Lung (tissue), 11 donors: ENCODE measurements at regions not wholly inside any gene's neighbourhood (a gene's known extent, or its start where the extent isn't known, plus 50 kb on each side); places are given as distances from the start of the nearest gene placed in this dataset.
"Not testable (repeated sequence)": the region's sequence is repeated elsewhere in the genome, so short reads cannot be mapped to it uniquely, and the experiment has no call there.

Experiments used
- ATAC-seq: fragments of 200-7000 bp; cut with Tn5 transposase; one replicate; pipeline ENCODE4 v1.9.1; 2020; ENCODE audit warnings: moderate number of reproducible peaks; ENCODE audit not compliant: insufficient read depth, low FRiP score
- DNase-seq, 3 donors: peaks; one replicate each; pipeline ENCODE4 v3.0.0-alpha.2; 2013 to 2017
- H3K27ac ChIP-seq, 2 donors: one replicate each; pipeline ENCODE4 v1.5.1; 2013; ENCODE audit warnings: mild to moderate bottlenecking in 2 of 2, moderate library complexity in 2 of 2, control low read depth in 1 of 2, inconsistent platforms in 1 of 2, low read depth in 1 of 2, low read length in 1 of 2
- H3K27me3 ChIP-seq, 3 donors: one replicate each; pipeline ENCODE4 v1.5.1; 2013; ENCODE audit warnings: low read length in 2 of 3; ENCODE audit not compliant: control insufficient read depth in 3 of 3, insufficient read depth in 3 of 3
- H3K36me3 ChIP-seq, 4 donors: one replicate each; pipeline ENCODE4 v1.5.1; 2013; ENCODE audit warnings: low read length in 4 of 4, mild to moderate bottlenecking in 1 of 4, moderate library complexity in 1 of 4; ENCODE audit not compliant: control insufficient read depth in 4 of 4, insufficient read depth in 4 of 4
- H3K4me1 ChIP-seq, 5 donors: one replicate each; pipeline ENCODE4 v1.5.1; 2013; ENCODE audit warnings: low read length in 5 of 5, mild to moderate bottlenecking in 2 of 5, moderate library complexity in 1 of 5; ENCODE audit not compliant: control insufficient read depth in 5 of 5, insufficient read depth in 5 of 5
- H3K4me3 ChIP-seq: one replicate; pipeline ENCODE4 v1.5.1; 2013; ENCODE audit warnings: mild to moderate bottlenecking, control low read depth, moderate library complexity
- H3K9ac ChIP-seq, 2 donors: one replicate each; pipeline ENCODE4 v1.5.1; 2013; ENCODE audit warnings: low read length in 2 of 2, control low read depth in 1 of 2; ENCODE audit not compliant: insufficient read depth in 1 of 2
- H3K9me3 ChIP-seq, 4 donors: one replicate each; pipeline ENCODE4 v1.5.1; 2013; ENCODE audit warnings: low read length in 3 of 4, mild to moderate bottlenecking in 1 of 4, moderate library complexity in 1 of 4; ENCODE audit not compliant: control insufficient read depth in 4 of 4, insufficient read depth in 3 of 4
- WGBS, 2 donors: extraction: QIAGEN DNeasy Blood & Tissue Kit; methylation state at CpG; one replicate each; pipeline ENCODE4 v1.1.7; 2013; 5-methylcytosine and 5-hydroxymethylcytosine counted together
- TF ChIP-seq, protein P1 (sequence below): IDR thresholded peaks from 2 replicates; pipeline ENCODE4 v1.5.1; 2012; ENCODE audit warnings: mild to moderate bottlenecking; ENCODE audit errors: control extremely low read depth, extremely low read depth
- donor health status: control.
- donor health status: control.
- donor health status: Bipolar disorder and iron deficiency.
- donor health status: healthy.
- donor health status: DM: yes; HTN: yes; CAD: no.

DNA sequence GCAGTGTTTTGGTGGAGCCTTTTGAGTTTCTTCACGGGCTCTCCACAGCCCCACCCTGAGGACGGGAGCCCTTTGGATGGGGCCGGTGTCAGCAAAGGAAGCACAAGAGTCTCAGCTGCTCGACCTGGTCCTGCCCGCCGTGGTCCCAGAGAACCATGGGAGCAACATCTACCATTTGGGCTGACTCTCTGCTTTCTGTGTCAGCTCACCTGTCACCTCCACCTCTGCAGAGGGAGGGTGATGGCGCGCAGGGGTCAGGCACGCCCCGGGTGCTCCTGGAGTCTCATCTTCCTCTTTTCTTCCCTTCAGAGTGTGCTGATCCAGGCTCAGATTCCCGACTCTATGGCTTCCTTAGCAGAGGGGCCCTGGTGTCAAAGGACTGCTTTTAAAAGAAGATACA lies 171.7 kb downstream of the LAT start:
- peaks cover 0 to 2% (median 0%) of the 10 kb centered on the region in 4 donors for H3K36me3 ChIP-seq
- WGBS, 2 donors, result 46 to 63% methylated on average over 11 of the region's 11 CpGs
- peaks cover 0 to 11% (median 3%) of the 10 kb centered on the region in 5 donors for H3K4me1 ChIP-seq
- no peak overlapping the region for H3K4me3 ChIP-seq
- peak overlapping the region; percentile 17 to 55 for H3K27ac ChIP-seq
- ATAC-seq (no peak), DNase-seq (no peak)
- no peaks in the 10 kb centered on the region for H3K27me3 ChIP-seq
- no peaks in the 10 kb centered on the region for H3K9me3 ChIP-seq
- TF ChIP-seq, protein P1, sequence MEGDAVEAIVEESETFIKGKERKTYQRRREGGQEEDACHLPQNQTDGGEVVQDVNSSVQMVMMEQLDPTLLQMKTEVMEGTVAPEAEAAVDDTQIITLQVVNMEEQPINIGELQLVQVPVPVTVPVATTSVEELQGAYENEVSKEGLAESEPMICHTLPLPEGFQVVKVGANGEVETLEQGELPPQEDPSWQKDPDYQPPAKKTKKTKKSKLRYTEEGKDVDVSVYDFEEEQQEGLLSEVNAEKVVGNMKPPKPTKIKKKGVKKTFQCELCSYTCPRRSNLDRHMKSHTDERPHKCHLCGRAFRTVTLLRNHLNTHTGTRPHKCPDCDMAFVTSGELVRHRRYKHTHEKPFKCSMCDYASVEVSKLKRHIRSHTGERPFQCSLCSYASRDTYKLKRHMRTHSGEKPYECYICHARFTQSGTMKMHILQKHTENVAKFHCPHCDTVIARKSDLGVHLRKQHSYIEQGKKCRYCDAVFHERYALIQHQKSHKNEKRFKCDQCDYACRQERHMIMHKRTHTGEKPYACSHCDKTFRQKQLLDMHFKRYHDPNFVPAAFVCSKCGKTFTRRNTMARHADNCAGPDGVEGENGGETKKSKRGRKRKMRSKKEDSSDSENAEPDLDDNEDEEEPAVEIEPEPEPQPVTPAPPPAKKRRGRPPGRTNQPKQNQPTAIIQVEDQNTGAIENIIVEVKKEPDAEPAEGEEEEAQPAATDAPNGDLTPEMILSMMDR, result no peak
- no peak overlapping the region for H3K9ac ChIP-seq

DNA sequence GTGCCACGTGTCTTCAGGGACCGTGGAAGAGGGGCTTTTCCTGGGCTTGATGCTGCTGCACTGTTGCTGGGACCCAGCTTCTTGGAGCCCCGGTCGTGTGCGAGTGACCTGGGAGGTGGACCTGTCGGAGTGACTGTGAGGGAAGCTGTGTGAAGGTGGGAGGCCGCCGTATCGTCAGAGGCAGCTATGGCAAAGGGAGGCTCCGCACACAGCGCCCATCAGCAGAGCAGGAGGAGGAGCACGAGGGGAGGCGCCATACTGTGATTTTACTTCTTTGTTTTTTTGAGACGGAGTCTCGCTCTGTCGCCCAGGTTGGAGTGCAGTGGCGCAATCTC lies 171.0 kb downstream of the LAT start:
- peaks cover 0 to 11% (median 3%) of the 10 kb centered on the region in 5 donors for H3K4me1 ChIP-seq
- H3K27ac ChIP-seq, ATAC-seq, H3K9ac ChIP-seq, H3K9me3 ChIP-seq, H3K27me3 ChIP-seq, H3K36me3 ChIP-seq, H3K4me3 ChIP-seq, DNase-seq: not testable (repeated sequence)
- 86 to 92% methylated on average over 15 to 17 of the region's 17 CpGs for WGBS, 2 donors

DNA sequence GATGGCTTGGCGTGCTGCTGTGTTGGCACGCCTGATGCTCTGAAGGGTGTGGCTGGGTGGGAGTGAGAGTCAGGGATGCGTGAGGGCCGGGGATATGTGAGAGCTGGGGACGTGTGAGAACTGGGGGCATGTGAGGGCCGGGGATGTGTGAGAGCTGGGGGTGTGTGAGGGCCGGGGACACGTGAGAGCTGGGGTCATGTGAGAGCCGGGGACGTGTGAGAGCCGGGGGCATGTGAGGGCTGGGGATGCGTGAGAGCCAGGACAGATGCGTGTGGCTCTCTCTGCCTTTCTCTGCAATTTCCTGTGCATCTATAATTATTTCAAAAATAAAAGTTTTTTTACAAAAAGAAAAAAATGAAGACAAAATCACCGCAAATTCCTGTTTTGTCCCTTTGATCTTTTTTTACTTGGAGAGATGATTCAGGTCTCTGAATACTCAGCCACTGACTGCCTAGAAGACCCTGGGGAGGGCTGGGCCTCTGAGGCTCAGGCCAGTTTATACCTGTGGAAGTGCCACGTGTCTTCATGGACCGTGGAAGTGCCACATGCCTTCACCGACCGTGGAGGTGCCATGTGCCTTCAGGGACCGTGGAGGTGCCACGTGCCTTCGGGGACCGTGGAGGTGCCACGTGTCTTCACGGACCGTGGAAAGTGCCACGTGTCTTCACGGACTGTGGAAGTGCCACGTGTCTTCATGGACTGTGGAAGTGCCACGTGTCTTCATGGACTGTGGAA lies 170.4 kb downstream of the LAT start:
- peak overlapping the region in 1 of 2 donors; percentile 49 for H3K27ac ChIP-seq
- H3K4me3 ChIP-seq, DNase-seq, H3K36me3 ChIP-seq, ATAC-seq, H3K9ac ChIP-seq, H3K27me3 ChIP-seq, H3K9me3 ChIP-seq: not testable (repeated sequence)
- peaks cover 0 to 11% (median 3%) of the 10 kb centered on the region in 5 donors for H3K4me1 ChIP-seq
- WGBS, 2 donors, result 78 to 80% methylated on average over 29 of the region's 29 CpGs

DNA sequence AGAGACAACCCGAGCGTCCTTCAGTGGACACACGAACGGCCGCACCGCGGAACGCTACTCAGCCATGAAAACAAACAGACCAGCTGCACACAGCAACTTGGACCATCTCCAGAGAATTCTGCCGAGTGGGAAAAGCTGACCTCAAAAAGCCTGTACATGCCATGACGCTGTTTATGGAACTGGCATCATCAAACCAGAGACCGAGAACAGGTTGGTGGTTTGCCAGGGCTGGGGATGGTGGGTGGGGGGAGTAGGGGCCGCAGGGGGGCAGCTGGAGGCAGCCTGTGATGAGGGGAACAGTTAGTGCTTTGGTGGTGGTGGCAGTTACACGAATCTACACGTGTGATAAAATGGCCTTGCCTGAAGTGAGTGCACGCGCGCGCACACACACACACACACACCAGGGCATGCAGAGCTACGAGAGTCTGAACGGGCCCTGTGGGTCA lies 169.8 kb downstream of the LAT start:
- 65 to 67% methylated on average over 20 of the region's 20 CpGs for WGBS, 2 donors
- H3K36me3 ChIP-seq, result peaks cover 0 to 2% (median 0%) of the 10 kb centered on the region in 4 donors
- peaks cover 0 to 11% (median 3%) of the 10 kb centered on the region in 5 donors for H3K4me1 ChIP-seq
- DNase-seq (peak; percentile 38 to 61 (median 49)), ATAC-seq (no peak)
- no peaks in the 10 kb centered on the region for H3K9me3 ChIP-seq
- peak overlapping the region in 1 of 2 donors; percentile 49 for H3K27ac ChIP-seq
- TF ChIP-seq, protein P1, result no peak
- H3K4me3 ChIP-seq, result no peak overlapping the region
- H3K27me3 ChIP-seq, result no peaks in the 10 kb centered on the region
- H3K9ac ChIP-seq, result no peak overlapping the region
